ENCODE measurements at regions not wholly inside any gene's neighbourhood (a gene's known extent, or its start where the extent isn't known, plus 50 kb on each side); places are given as distances from the start of the nearest gene placed in this dataset.

GRCh38 chr7:155908385-155908784 is 96.1 kb upstream of the SHH start:
- no peak for TF ChIP-seq MAFK (IDR thresholded peaks at IDR 0.05; ENCODE audit: partially characterized antibody)
- TF ChIP-seq, protein P1, sequence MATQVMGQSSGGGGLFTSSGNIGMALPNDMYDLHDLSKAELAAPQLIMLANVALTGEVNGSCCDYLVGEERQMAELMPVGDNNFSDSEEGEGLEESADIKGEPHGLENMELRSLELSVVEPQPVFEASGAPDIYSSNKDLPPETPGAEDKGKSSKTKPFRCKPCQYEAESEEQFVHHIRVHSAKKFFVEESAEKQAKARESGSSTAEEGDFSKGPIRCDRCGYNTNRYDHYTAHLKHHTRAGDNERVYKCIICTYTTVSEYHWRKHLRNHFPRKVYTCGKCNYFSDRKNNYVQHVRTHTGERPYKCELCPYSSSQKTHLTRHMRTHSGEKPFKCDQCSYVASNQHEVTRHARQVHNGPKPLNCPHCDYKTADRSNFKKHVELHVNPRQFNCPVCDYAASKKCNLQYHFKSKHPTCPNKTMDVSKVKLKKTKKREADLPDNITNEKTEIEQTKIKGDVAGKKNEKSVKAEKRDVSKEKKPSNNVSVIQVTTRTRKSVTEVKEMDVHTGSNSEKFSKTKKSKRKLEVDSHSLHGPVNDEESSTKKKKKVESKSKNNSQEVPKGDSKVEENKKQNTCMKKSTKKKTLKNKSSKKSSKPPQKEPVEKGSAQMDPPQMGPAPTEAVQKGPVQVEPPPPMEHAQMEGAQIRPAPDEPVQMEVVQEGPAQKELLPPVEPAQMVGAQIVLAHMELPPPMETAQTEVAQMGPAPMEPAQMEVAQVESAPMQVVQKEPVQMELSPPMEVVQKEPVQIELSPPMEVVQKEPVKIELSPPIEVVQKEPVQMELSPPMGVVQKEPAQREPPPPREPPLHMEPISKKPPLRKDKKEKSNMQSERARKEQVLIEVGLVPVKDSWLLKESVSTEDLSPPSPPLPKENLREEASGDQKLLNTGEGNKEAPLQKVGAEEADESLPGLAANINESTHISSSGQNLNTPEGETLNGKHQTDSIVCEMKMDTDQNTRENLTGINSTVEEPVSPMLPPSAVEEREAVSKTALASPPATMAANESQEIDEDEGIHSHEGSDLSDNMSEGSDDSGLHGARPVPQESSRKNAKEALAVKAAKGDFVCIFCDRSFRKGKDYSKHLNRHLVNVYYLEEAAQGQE (IDR thresholded peaks at IDR 0.05), result no peak
- no peak for TF ChIP-seq CTCF (IDR thresholded peaks at IDR 0.05)
- no peak for TF ChIP-seq POLR2A (IDR thresholded peaks at IDR 0.05; ENCODE audit: low read length)
- TF ChIP-seq KDM1A (IDR thresholded peaks at IDR 0.05; ENCODE audit: low read depth), result no peak
- no peak for TF ChIP-seq FOSB (CRISPR knock-in tag; IDR thresholded peaks at IDR 0.05)
- no peak for TF ChIP-seq ZFP36 (IDR thresholded peaks at IDR 0.05; ENCODE audit: borderline replicate concordance, partially characterized antibody)
- no peak for TF ChIP-seq MAX (IDR thresholded peaks at IDR 0.05)
- TF ChIP-seq RFX5 (IDR thresholded peaks at IDR 0.05), result no peak
- TF ChIP-seq HOXA7 (CRISPR knock-in tag; IDR thresholded peaks at IDR 0.05), result no peak
- TF ChIP-seq NFE2L2 (conservative IDR thresholded peaks at IDR 0.05; ENCODE audit: low read length), result no peak
- TF ChIP-seq CEBPB (IDR thresholded peaks at IDR 0.05), result no peak
- TF ChIP-seq BHLHE40 (IDR thresholded peaks at IDR 0.05; ENCODE audit: low read depth, low read length), result no peak
